SK-N-SH (cell line): ENCODE measurements at regions not wholly inside any gene's neighbourhood (a gene's known extent, or its start where the extent isn't known, plus 50 kb on each side); places are given as distances from the start of the nearest gene placed in this dataset.

Source experiments
- CTCF ChIA-PET: fragments of 300-600, 350-600 bp; formaldehyde crosslinking; extraction: SDS; loops from one replicate; lab custom pipeline; 2021; lab: Yijun Ruan, JAX
- POLR2A ChIA-PET: fragments of 350-600 bp; sonication (Branson Sonifier 250); formaldehyde crosslinking; extraction: SDS; loops from one replicate; lab custom pipeline; 2020; ENCODE audit warnings: antibody characterized with exemption, inconsistent platforms; lab: Yijun Ruan, JAX
- DNase-seq: peaks from one replicate; pipeline ENCODE4 v3.0.0; 2012
- H2AFZ ChIP-seq: fragments of 200-600 bp; sonication (generic); 2 replicates; pipeline ENCODE4 v1.8.1; 2016; ENCODE audit warnings: antibody characterized with exemption, mild to moderate bottlenecking, low read depth
- H3F3A ChIP-seq: fragments of 200-600 bp; sonication (generic); replicated peaks from 2 replicates; pipeline ENCODE3; 2016; ENCODE audit warnings: antibody characterized with exemption, mild to moderate bottlenecking; ENCODE audit not compliant: insufficient read depth
- H3K27ac ChIP-seq, 2 experiments: fragments of 200-500 bp in 1 of 2; fragments of 200-600 bp in 1 of 2; sonication (Bioruptor generic) in 1 of 2; sonication (generic), shearing (Covaris generic) in 1 of 2; 2 replicates each; pipeline versions ENCODE4 v1.5.1 to v1.6.1; 2014 to 2016; ENCODE audit warnings: low read depth in 2 of 2, inconsistent platforms in 1 of 2, low read length in 1 of 2, mild to moderate bottlenecking in 1 of 2, mixed read lengths in 1 of 2
- H3K27me3 ChIP-seq: fragments of 200-600 bp; sonication (generic), shearing (Covaris generic); 2 replicates; pipeline ENCODE4 v1.6.1; 2016; ENCODE audit warnings: mixed run types; ENCODE audit not compliant: insufficient read depth
- H3K36me3 ChIP-seq, 2 experiments: fragments of 200-500 bp in 1 of 2; fragments of 200-600 bp in 1 of 2; sonication (Bioruptor generic) in 1 of 2; sonication (generic) in 1 of 2; replicated peaks in 1 of 2; 2 replicates each; pipeline versions ENCODE3 to v1.5.1; 2014 to 2016; ENCODE audit warnings: low read length in 1 of 2, mild to moderate bottlenecking in 1 of 2; ENCODE audit not compliant: insufficient read depth in 2 of 2, control insufficient read depth in 1 of 2
- H3K4me1 ChIP-seq, 2 experiments: fragments of 200-500 bp in 1 of 2; fragments of 200-600 bp in 1 of 2; sonication (Bioruptor generic) in 1 of 2; sonication (generic), shearing (Covaris generic) in 1 of 2; 2 replicates each; pipeline versions ENCODE4 v1.5.1 to v1.6.1; 2014 to 2016; ENCODE audit warnings: low read depth in 1 of 2, low read length in 1 of 2, mixed run types in 1 of 2; ENCODE audit not compliant: insufficient read depth in 2 of 2, control insufficient read depth in 1 of 2
- H3K4me2 ChIP-seq: fragments of 200-600 bp; sonication (generic), shearing (Covaris generic); 2 replicates; pipeline ENCODE4 v1.6.1; 2017; ENCODE audit warnings: mixed run types
- H3K4me3 ChIP-seq, 2 experiments: fragments of 200-500 bp in 1 of 2; fragments of 200-600 bp in 1 of 2; sonication (Bioruptor generic) in 1 of 2; sonication (generic), shearing (Covaris generic) in 1 of 2; 2 replicates each; pipeline versions ENCODE4 v1.5.1 to v1.8.1; 2014 to 2016; ENCODE audit warnings: low read depth in 2 of 2, inconsistent platforms in 1 of 2, low read length in 1 of 2, mild to moderate bottlenecking in 1 of 2, mixed read lengths in 1 of 2, moderate library complexity in 1 of 2
- H3K79me2 ChIP-seq: fragments of 200-600 bp; sonication (generic); 2 replicates; pipeline ENCODE4 v1.8.1; 2017; ENCODE audit warnings: mild to moderate bottlenecking; ENCODE audit not compliant: insufficient read depth
- H3K9ac ChIP-seq: fragments of 200-600 bp; sonication (generic); 2 replicates; pipeline ENCODE4 v1.6.1; 2017; ENCODE audit warnings: mixed run types
- H3K9me2 ChIP-seq: fragments of 200-600 bp; sonication (generic); 2 replicates; pipeline ENCODE4 v1.6.1; 2017; ENCODE audit warnings: mixed run types
- H3K9me3 ChIP-seq: fragments of 200-600 bp; sonication (generic); 2 replicates; pipeline ENCODE4 v1.6.1; 2017; ENCODE audit warnings: mixed run types, mild to moderate bottlenecking, moderate library complexity
- H4K20me1 ChIP-seq: fragments of 200-600 bp; sonication (generic); 2 replicates; pipeline ENCODE4 v1.6.1; 2017; ENCODE audit warnings: mild to moderate bottlenecking, mixed run types; ENCODE audit not compliant: insufficient read depth
- CHD2 ChIP-seq: fragments of 150-350 bp; IDR thresholded peaks from 2 replicates; pipeline ENCODE4 v1.6.1; 2018; ENCODE audit warnings: low read length; ENCODE audit not compliant: partially characterized antibody
- EP300 ChIP-seq, 2 experiments: IDR thresholded peaks; 2 replicates each; pipeline versions ENCODE4 v1.4.0 to v1.6.1; 2012; ENCODE audit warnings: borderline replicate concordance in 1 of 2, low read depth in 1 of 2, low read length in 1 of 2
- EZH2phosphoT487 ChIP-seq: fragments of 200-600 bp; sonication (generic); IDR thresholded peaks from 2 replicates; pipeline ENCODE4 v1.6.1; 2017; ENCODE audit warnings: low read depth, mixed run types, mild to moderate bottlenecking, antibody characterized with exemption, moderate library complexity, borderline replicate concordance
- FOSL2 ChIP-seq: IDR thresholded peaks from 2 replicates; pipeline ENCODE4 v1.4.0; 2012; ENCODE audit warnings: low read depth, mild to moderate bottlenecking, moderate library complexity, borderline replicate concordance
- FOXJ3 ChIP-seq: sonication (generic); formaldehyde crosslinking; IDR thresholded peaks from 2 replicates; pipeline ENCODE4 v1.5.1; 2020; ENCODE audit warnings: mild to moderate bottlenecking, missing genetic modification reagents
- JUND ChIP-seq: IDR thresholded peaks from 2 replicates; pipeline ENCODE4 v1.4.0; 2012
- MXI1 ChIP-seq: IDR thresholded peaks from 2 replicates; pipeline ENCODE4 v1.6.1; 2012; ENCODE audit warnings: mild to moderate bottlenecking, low read depth, low read length, improper control_type of control experiment
- NFIC ChIP-seq: IDR thresholded peaks from 2 replicates; pipeline ENCODE4 v1.4.0; 2012; ENCODE audit warnings: borderline replicate concordance
- NRF1 ChIP-seq: IDR thresholded peaks from 2 replicates; pipeline ENCODE4 v1.6.1; 2012; ENCODE audit warnings: low read depth, mild to moderate bottlenecking, low read length
- POLR2AphosphoS5 ChIP-seq: IDR thresholded peaks from 2 replicates; pipeline ENCODE4 v1.6.1; 2012; ENCODE audit warnings: low read depth, low read length
- RCOR1 ChIP-seq: fragments of 150-350 bp; IDR thresholded peaks from 2 replicates; pipeline ENCODE4 v1.6.1; 2017; ENCODE audit warnings: antibody characterized with exemption, low read length
- SMC3 ChIP-seq: IDR thresholded peaks from 2 replicates; pipeline ENCODE4 v1.6.1; 2012; ENCODE audit warnings: low read depth, low read length, improper control_type of control experiment
- TCF12 ChIP-seq: IDR thresholded peaks from 2 replicates; pipeline ENCODE4 v1.4.0; 2012
- TEAD4 ChIP-seq: IDR thresholded peaks from 2 replicates; pipeline ENCODE4 v1.4.0; 2012; ENCODE audit warnings: mild to moderate bottlenecking, borderline replicate concordance; ENCODE audit not compliant: insufficient read depth
- WGBS: methylation state at CpG from one replicate; pipeline ENCODE4 v1.1.6; 2017; ENCODE audit warnings: low lambda C conversion rate; 5-methylcytosine and 5-hydroxymethylcytosine counted together
- TF ChIP-seq, protein P1 (sequence below): fragments of 150-350 bp; IDR thresholded peaks from 2 replicates; pipeline ENCODE4 v1.6.1; 2016; ENCODE audit warnings: mild to moderate bottlenecking, low read depth, low read length
- TF ChIP-seq, protein P2 (sequence below): IDR thresholded peaks from 2 replicates; pipeline ENCODE4 v1.6.1; 2012; ENCODE audit warnings: mild to moderate bottlenecking, low read depth, low read length, moderate library complexity
- TF ChIP-seq, protein P3 (sequence below): IDR thresholded peaks from 2 replicates; pipeline ENCODE4 v1.4.0; 2012; ENCODE audit warnings: low read depth
- TF ChIP-seq, protein P4 (sequence below): IDR thresholded peaks from 2 replicates; pipeline ENCODE4 v1.4.0; 2012; ENCODE audit warnings: low read depth, borderline replicate concordance

DNA sequence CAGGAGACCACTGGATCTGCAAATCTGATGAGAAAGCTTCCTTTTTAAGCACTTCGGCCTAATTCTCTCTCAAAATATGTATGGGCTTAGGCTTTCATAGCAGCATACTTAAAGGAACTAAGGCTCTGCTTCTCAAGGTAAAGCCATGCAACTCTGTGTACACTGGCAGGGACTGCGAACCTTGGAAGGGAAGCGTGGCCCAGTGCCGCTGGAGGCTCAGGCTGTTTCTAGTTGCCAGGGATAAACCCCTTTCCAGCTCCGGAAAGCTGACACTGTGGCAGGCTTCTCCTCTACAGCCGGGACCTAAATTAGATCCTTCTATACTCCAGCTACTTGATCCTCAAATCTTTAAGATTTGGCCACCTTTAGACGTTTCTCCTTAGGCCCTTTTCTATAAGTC lies 1091.3 kb upstream of the TENM3 start:
- ChIA-PET POLR2A (no interaction called here), CTCF (interaction anchor here (0.5 to 0.8 kb wide), 2 partner anchors 14 to 376 kb away, joined by 3 read pairs; no protein-coding TSS in a partner anchor)
- H3K9me2 ChIP-seq, result no peaks in the 10 kb centered on the region
- H3K4me2 ChIP-seq, result no peak overlapping the region
- H3K9me3 ChIP-seq, result no peaks in the 10 kb centered on the region
- TF ChIP-seq TCF12, result no peak
- TF ChIP-seq, protein P1, sequence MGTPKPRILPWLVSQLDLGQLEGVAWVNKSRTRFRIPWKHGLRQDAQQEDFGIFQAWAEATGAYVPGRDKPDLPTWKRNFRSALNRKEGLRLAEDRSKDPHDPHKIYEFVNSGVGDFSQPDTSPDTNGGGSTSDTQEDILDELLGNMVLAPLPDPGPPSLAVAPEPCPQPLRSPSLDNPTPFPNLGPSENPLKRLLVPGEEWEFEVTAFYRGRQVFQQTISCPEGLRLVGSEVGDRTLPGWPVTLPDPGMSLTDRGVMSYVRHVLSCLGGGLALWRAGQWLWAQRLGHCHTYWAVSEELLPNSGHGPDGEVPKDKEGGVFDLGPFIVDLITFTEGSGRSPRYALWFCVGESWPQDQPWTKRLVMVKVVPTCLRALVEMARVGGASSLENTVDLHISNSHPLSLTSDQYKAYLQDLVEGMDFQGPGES, result no peak
- TF ChIP-seq RCOR1, result no peak
- TF ChIP-seq, protein P2, sequence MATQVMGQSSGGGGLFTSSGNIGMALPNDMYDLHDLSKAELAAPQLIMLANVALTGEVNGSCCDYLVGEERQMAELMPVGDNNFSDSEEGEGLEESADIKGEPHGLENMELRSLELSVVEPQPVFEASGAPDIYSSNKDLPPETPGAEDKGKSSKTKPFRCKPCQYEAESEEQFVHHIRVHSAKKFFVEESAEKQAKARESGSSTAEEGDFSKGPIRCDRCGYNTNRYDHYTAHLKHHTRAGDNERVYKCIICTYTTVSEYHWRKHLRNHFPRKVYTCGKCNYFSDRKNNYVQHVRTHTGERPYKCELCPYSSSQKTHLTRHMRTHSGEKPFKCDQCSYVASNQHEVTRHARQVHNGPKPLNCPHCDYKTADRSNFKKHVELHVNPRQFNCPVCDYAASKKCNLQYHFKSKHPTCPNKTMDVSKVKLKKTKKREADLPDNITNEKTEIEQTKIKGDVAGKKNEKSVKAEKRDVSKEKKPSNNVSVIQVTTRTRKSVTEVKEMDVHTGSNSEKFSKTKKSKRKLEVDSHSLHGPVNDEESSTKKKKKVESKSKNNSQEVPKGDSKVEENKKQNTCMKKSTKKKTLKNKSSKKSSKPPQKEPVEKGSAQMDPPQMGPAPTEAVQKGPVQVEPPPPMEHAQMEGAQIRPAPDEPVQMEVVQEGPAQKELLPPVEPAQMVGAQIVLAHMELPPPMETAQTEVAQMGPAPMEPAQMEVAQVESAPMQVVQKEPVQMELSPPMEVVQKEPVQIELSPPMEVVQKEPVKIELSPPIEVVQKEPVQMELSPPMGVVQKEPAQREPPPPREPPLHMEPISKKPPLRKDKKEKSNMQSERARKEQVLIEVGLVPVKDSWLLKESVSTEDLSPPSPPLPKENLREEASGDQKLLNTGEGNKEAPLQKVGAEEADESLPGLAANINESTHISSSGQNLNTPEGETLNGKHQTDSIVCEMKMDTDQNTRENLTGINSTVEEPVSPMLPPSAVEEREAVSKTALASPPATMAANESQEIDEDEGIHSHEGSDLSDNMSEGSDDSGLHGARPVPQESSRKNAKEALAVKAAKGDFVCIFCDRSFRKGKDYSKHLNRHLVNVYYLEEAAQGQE, result no peak
- TF ChIP-seq NRF1, result no peak
- no peak for TF ChIP-seq NFIC
- TF ChIP-seq, protein P3, sequence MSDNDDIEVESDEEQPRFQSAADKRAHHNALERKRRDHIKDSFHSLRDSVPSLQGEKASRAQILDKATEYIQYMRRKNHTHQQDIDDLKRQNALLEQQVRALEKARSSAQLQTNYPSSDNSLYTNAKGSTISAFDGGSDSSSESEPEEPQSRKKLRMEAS, result no peak
- no peak for TF ChIP-seq EP300 (IDR thresholded peaks at IDR 0.05; ENCODE audit: borderline replicate concordance in 1 of 2, low read depth in 1 of 2, low read length in 1 of 2)
- no peak for TF ChIP-seq CHD2
- TF ChIP-seq FOXJ3 (CRISPR knock-in tag), result no peak
- TF ChIP-seq JUND, result no peak
- TF ChIP-seq SMC3, result no peak
- TF ChIP-seq, protein P4, sequence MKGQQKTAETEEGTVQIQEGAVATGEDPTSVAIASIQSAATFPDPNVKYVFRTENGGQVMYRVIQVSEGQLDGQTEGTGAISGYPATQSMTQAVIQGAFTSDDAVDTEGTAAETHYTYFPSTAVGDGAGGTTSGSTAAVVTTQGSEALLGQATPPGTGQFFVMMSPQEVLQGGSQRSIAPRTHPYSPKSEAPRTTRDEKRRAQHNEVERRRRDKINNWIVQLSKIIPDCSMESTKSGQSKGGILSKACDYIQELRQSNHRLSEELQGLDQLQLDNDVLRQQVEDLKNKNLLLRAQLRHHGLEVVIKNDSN, result no peak
- no peak for TF ChIP-seq POLR2AphosphoS5
- TF ChIP-seq MXI1, result no peak
- no peak for TF ChIP-seq TEAD4
- TF ChIP-seq FOSL2, result no peak
- TF ChIP-seq EZH2phosphoT487, result no peak
- H2AFZ ChIP-seq, result no peak overlapping the region
- no peaks in the 10 kb centered on the region for H3K79me2 ChIP-seq
- no peak overlapping the region for H3K4me3 ChIP-seq
- no peaks in the 10 kb centered on the region for H3K27me3 ChIP-seq
- no peaks in the 10 kb centered on the region for H4K20me1 ChIP-seq
- H3K4me1 ChIP-seq, result peaks cover 0 to 12% of the 10 kb centered on the region in 2 experiments; a peak in 2 of 4 replicates
- no peaks in the 10 kb centered on the region for H3F3A ChIP-seq
- no peaks in the 10 kb centered on the region for H3K36me3 ChIP-seq
- no peak overlapping the region for H3K9ac ChIP-seq
- WGBS, result 45% methylated on average over 3 of the region's 7 CpGs
- no peak for DNase-seq
- no peak overlapping the region for H3K27ac ChIP-seq
